H1 (cell line): ENCODE measurements at regions not wholly inside any gene's neighbourhood (a gene's known extent, or its start where the extent isn't known, plus 50 kb on each side); places are given as distances from the start of the nearest gene placed in this dataset.

Experiments
- CTCF ChIA-PET: fragments of 300-600 bp; sonication (Branson Sonifier 250); formaldehyde crosslinking; loops from one replicate; lab custom pipeline; 2021; ENCODE audit not compliant: partially characterized antibody; lab: Charles Lee
- POLR2A ChIA-PET: fragments of 300-600 bp; sonication (Branson Sonifier 250); formaldehyde crosslinking; loops from one replicate; lab custom pipeline; 2021; ENCODE audit warnings: inconsistent platforms; ENCODE audit not compliant: partially characterized antibody; lab: Charles Lee
- DNase-seq, 2 experiments: peaks; one replicate each; pipeline versions ENCODE4 v3.0.0 to v3.0.0-alpha.2; 2010 to 2022; ENCODE audit warnings: low spot score in 2 of 2, low read depth in 1 of 2, mixed read lengths in 1 of 2
- FAIRE-seq: peaks from 2 replicates; lab custom pipeline; 2011; peaks lifted over from hg19 to GRCh38; lab: Jason Lieb, UNC
- H2AFZ ChIP-seq: 2 replicates; pipeline ENCODE4 v1.8.1; 2012; ENCODE audit warnings: low read length, inconsistent platforms
- H2AK5ac ChIP-seq: 2 replicates; pipeline ENCODE4 v1.6.1; 2013; ENCODE audit warnings: low read depth, low read length
- H2BK120ac ChIP-seq: replicated peaks from 2 replicates; pipeline ENCODE3; 2013; ENCODE audit warnings: low read depth, low read length, inconsistent platforms
- H2BK12ac ChIP-seq: 2 replicates; pipeline ENCODE4 v1.6.1; 2013; ENCODE audit warnings: low read depth, low read length
- H2BK15ac ChIP-seq: 2 replicates; pipeline ENCODE4 v1.6.1; 2013; ENCODE audit warnings: low read length
- H2BK20ac ChIP-seq: 2 replicates; pipeline ENCODE4 v1.6.1; 2013; ENCODE audit warnings: low read length
- H2BK5ac ChIP-seq: 2 replicates; pipeline ENCODE4 v1.6.1; 2013; ENCODE audit warnings: low read depth, low read length
- H3K14ac ChIP-seq: 2 replicates; pipeline ENCODE4 v1.6.1; 2013; ENCODE audit warnings: inconsistent platforms; ENCODE audit not compliant: insufficient read length
- H3K18ac ChIP-seq: 2 replicates; pipeline ENCODE4 v1.6.1; 2013; ENCODE audit warnings: low read length; ENCODE audit errors: extremely low read depth
- H3K23ac ChIP-seq: 2 replicates; pipeline ENCODE4 v1.6.1; 2013; ENCODE audit warnings: inconsistent platforms; ENCODE audit not compliant: insufficient read length
- H3K23me2 ChIP-seq: 2 replicates; pipeline ENCODE4 v1.6.1; 2013; ENCODE audit warnings: low read depth, low read length
- H3K27ac ChIP-seq: 2 replicates; pipeline ENCODE4 v1.6.1; 2011; ENCODE audit warnings: low read depth, low read length, inconsistent platforms
- H3K27me3 ChIP-seq, 4 experiments: replicated peaks in 1 of 4; 1 replicate in 1 of 4; 2 replicates in 3 of 4; pipeline versions ENCODE4 v1.6.1 to v1.8.1; 2011 to 2013; ENCODE audit warnings: low read length in 3 of 4, mild to moderate bottlenecking in 3 of 4, inconsistent platforms in 2 of 4, mixed read lengths in 2 of 4, moderate library complexity in 1 of 4; ENCODE audit not compliant: control insufficient read depth in 3 of 4, insufficient read depth in 3 of 4; ENCODE audit errors: extremely low read depth in 1 of 4
- H3K36me3 ChIP-seq, 4 experiments: 2 replicates each; pipeline versions ENCODE4 v1.6.1 to v1.8.1; 2011 to 2013; ENCODE audit warnings: mild to moderate bottlenecking in 4 of 4, low read length in 3 of 4, moderate library complexity in 2 of 4, control low read depth in 1 of 4, inconsistent platforms in 1 of 4; ENCODE audit not compliant: insufficient read depth in 4 of 4, control insufficient read depth in 2 of 4
- H3K4ac ChIP-seq: replicated peaks from 2 replicates; pipeline ENCODE3; 2013; ENCODE audit warnings: low read length, low read depth, mixed read lengths, inconsistent platforms; ENCODE audit not compliant: insufficient read length
- H3K4me1 ChIP-seq, 4 experiments: replicated peaks in 1 of 4; 1 replicate in 1 of 4; 2 replicates in 3 of 4; pipeline versions ENCODE4 v1.6.1 to v1.8.1; 2011 to 2013; ENCODE audit warnings: low read length in 3 of 4, inconsistent platforms in 2 of 4, mixed read lengths in 1 of 4; ENCODE audit not compliant: insufficient read depth in 4 of 4, control insufficient read depth in 3 of 4
- H3K4me2 ChIP-seq, 2 experiments: 2 replicates each; pipeline versions ENCODE4 v1.6.1 to v1.8.1; 2011 to 2013; ENCODE audit warnings: low read depth in 2 of 2, low read length in 2 of 2, control low read depth in 1 of 2, inconsistent platforms in 1 of 2, mild to moderate bottlenecking in 1 of 2; ENCODE audit not compliant: insufficient read depth in 1 of 2
- H3K4me3 ChIP-seq, 4 experiments: fragments of 200-600, 300-600 bp in 1 of 4; sonication (generic), shearing (Covaris generic), sonication (Bioruptor Twin) in 1 of 4; 2 replicates each; pipeline versions ENCODE4 v1.5.1 to v1.8.1; 2011 to 2016; ENCODE audit warnings: low read length in 4 of 4, low read depth in 3 of 4, control low read depth in 2 of 4, inconsistent platforms in 2 of 4, mild to moderate bottlenecking in 2 of 4, mixed read lengths in 1 of 4, moderate library complexity in 1 of 4; ENCODE audit not compliant: insufficient read depth in 2 of 4; ENCODE audit errors: extremely low read depth in 1 of 4
- H3K56ac ChIP-seq: replicated peaks from 2 replicates; pipeline ENCODE3; 2013; ENCODE audit warnings: low read depth, mild to moderate bottlenecking, mixed read lengths, low read length, inconsistent platforms; ENCODE audit not compliant: insufficient read length
- H3K79me1 ChIP-seq: 2 replicates; pipeline ENCODE4 v1.6.1; 2013; ENCODE audit warnings: low read depth, low read length, control low read depth
- H3K79me2 ChIP-seq, 2 experiments: 2 replicates each; pipeline versions ENCODE4 v1.6.1 to v1.8.1; 2012 to 2013; ENCODE audit warnings: low read length in 2 of 2, mild to moderate bottlenecking in 2 of 2, inconsistent platforms in 1 of 2; ENCODE audit not compliant: insufficient read depth in 2 of 2, control insufficient read depth in 1 of 2
- H3K9ac ChIP-seq, 4 experiments: replicated peaks in 1 of 4; 1 replicate in 1 of 4; 2 replicates in 3 of 4; pipeline versions ENCODE4 v1.6.1 to v1.8.1; 2011 to 2013; ENCODE audit warnings: low read depth in 3 of 4, low read length in 3 of 4, control low read depth in 2 of 4, mild to moderate bottlenecking in 2 of 4, moderate library complexity in 2 of 4, inconsistent platforms in 1 of 4; ENCODE audit errors: extremely low read depth in 1 of 4
- H3K9me3 ChIP-seq, 2 experiments: 2 replicates each; pipeline versions ENCODE4 v1.6.1 to v1.8.1; 2012 to 2013; ENCODE audit warnings: mild to moderate bottlenecking in 2 of 2, moderate library complexity in 2 of 2, control low read depth in 1 of 2, inconsistent platforms in 1 of 2, low read depth in 1 of 2, low read length in 1 of 2, mixed read lengths in 1 of 2; ENCODE audit not compliant: insufficient read depth in 2 of 2
- H4K20me1 ChIP-seq, 2 experiments: replicated peaks in 1 of 2; 2 replicates each; pipeline versions ENCODE3 to v1.8.1; 2011 to 2013; ENCODE audit warnings: inconsistent platforms in 2 of 2, low read length in 2 of 2, mild to moderate bottlenecking in 1 of 2; ENCODE audit not compliant: insufficient read depth in 2 of 2, control insufficient read depth in 1 of 2
- H4K5ac ChIP-seq: 2 replicates; pipeline ENCODE4 v1.6.1; 2013; ENCODE audit warnings: low read length, low read depth, mixed read lengths, inconsistent platforms; ENCODE audit not compliant: insufficient read length
- H4K8ac ChIP-seq: 2 replicates; pipeline ENCODE4 v1.8.0; 2013; ENCODE audit warnings: mild to moderate bottlenecking, moderate library complexity, low read length, inconsistent platforms; ENCODE audit not compliant: insufficient read depth; ENCODE audit errors: extremely low read depth
- H4K91ac ChIP-seq: replicated peaks from 2 replicates; pipeline ENCODE3; 2013; ENCODE audit warnings: low read length, mixed read lengths, inconsistent platforms; ENCODE audit not compliant: insufficient read length
- BCL11A ChIP-seq, 2 experiments: IDR thresholded peaks; one replicate each; pipeline ENCODE4 v1.6.1; 2011; ENCODE audit warnings: low read depth in 2 of 2, low read length in 2 of 2, mild to moderate bottlenecking in 2 of 2
- CBX8 ChIP-seq: fragments of 300-800, 300-1000 bp; sonication (generic); IDR thresholded peaks from 2 replicates; pipeline ENCODE4 v1.7.1; 2016; ENCODE audit warnings: low read depth, low read length, borderline replicate concordance
- CTBP2 ChIP-seq: IDR thresholded peaks from 2 replicates; pipeline ENCODE4 v1.7.0; 2011; ENCODE audit warnings: borderline replicate concordance, mild to moderate bottlenecking, moderate library complexity, mixed read lengths, low read length; ENCODE audit not compliant: insufficient read depth, insufficient read length
- EGR1 ChIP-seq: IDR thresholded peaks from 2 replicates; pipeline ENCODE4 v1.6.1; 2011; ENCODE audit warnings: low read depth, low read length, borderline replicate concordance
- JUN ChIP-seq: IDR thresholded peaks from 2 replicates; pipeline ENCODE4 v1.6.1; 2011; ENCODE audit warnings: low read depth, mild to moderate bottlenecking, improper control_type of control experiment, low read length
- NANOG ChIP-seq: IDR thresholded peaks from 2 replicates; pipeline ENCODE4 v1.6.1; 2011; ENCODE audit warnings: low read length, low read depth, mild to moderate bottlenecking, inconsistent platforms; ENCODE audit not compliant: insufficient read depth, poor library complexity, severe bottlenecking
- NRF1 ChIP-seq: IDR thresholded peaks from 2 replicates; pipeline ENCODE4 v1.6.1; 2011; ENCODE audit warnings: mild to moderate bottlenecking, low read depth, low read length, improper control_type of control experiment
- POLR2A ChIP-seq, 2 experiments: IDR thresholded peaks; 1 replicate in 1 of 2; 2 replicates in 1 of 2; pipeline ENCODE4 v1.6.1; 2011; ENCODE audit warnings: low read depth in 2 of 2, low read length in 2 of 2, mild to moderate bottlenecking in 2 of 2; ENCODE audit errors: control extremely low read depth in 1 of 2
- POU5F1 ChIP-seq: IDR thresholded peaks from 2 replicates; pipeline ENCODE4 v1.6.1; 2011; ENCODE audit warnings: low read depth, mild to moderate bottlenecking, low read length, moderate library complexity
- SP2 ChIP-seq: IDR thresholded peaks from 2 replicates; pipeline ENCODE4 v1.6.1; 2012; ENCODE audit warnings: mild to moderate bottlenecking, low read length, inconsistent platforms
- SRF ChIP-seq: IDR thresholded peaks from 2 replicates; pipeline ENCODE4 v1.6.1; 2011; ENCODE audit warnings: mild to moderate bottlenecking, low read depth, low read length, moderate library complexity
- TAF7 ChIP-seq: optimal IDR thresholded peaks from 2 replicates; pipeline ENCODE3; 2011; ENCODE audit warnings: low read depth, mild to moderate bottlenecking, inconsistent platforms, low read length, moderate library complexity, borderline replicate concordance
- YY1 ChIP-seq: IDR thresholded peaks from 2 replicates; pipeline ENCODE4 v1.6.1; 2011; ENCODE audit warnings: low read depth, mild to moderate bottlenecking, low read length
- WGBS, 2 experiments: shearing (Covaris generic) in 1 of 2; methylation state at CpG; one replicate each; pipeline versions ENCODE4 v1.1.6 to v1.1.7; 2013 to 2015; ENCODE audit warnings: low lambda C conversion rate in 2 of 2, mixed read lengths in 2 of 2, inconsistent platforms in 1 of 2, low coverage in 1 of 2, missing lambda C conversion rate in 1 of 2; ENCODE audit not compliant: insufficient replicate concordance in 2 of 2, insufficient coverage in 1 of 2, insufficient read length in 1 of 2; ENCODE audit errors: extremely low coverage in 1 of 2, missing lambda C conversion rate in 1 of 2; 5-methylcytosine and 5-hydroxymethylcytosine counted together
- TF ChIP-seq, protein P1 (sequence below): IDR thresholded peaks from 2 replicates; pipeline ENCODE4 v1.6.1; 2012; ENCODE audit warnings: inconsistent platforms
- TF ChIP-seq, protein P2 (sequence below): IDR thresholded peaks from 2 replicates; pipeline ENCODE4 v1.6.1; 2012; ENCODE audit warnings: inconsistent platforms

DNA sequence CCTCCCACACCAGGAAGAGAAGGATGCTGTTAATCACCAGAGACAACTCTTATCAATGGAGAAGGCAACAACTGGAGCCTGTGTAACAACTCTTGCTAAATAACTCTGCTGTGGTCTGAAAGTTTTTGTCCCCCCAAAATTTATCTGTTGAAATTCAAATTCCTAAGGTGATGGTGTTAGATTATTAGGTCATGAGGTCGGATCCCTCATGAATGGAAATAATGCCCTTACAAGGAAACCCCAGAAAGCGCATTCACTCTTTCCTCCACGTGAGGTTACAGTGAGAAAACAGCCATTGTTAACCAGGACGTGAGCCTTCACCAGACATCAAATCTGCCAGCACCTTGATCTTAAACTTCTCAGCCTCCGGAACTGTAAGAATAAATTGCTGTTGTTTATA is 141.9 kb upstream of the CXADR start:
- H2BK12ac ChIP-seq, result no peak overlapping the region
- ChIA-PET POLR2A (no interaction called here), CTCF (interaction anchor here (0.8 to 1.1 kb wide), 3 partner anchors 16 to 721 kb away, joined by 3 to 5 read pairs (median 4); no protein-coding TSS in a partner anchor)
- H3K4me3 ChIP-seq, result no peak overlapping the region
- H3K23ac ChIP-seq, result no peak overlapping the region
- no peak overlapping the region for H3K27ac ChIP-seq
- H3K27me3 ChIP-seq, result no peaks in the 10 kb centered on the region
- H3K23me2 ChIP-seq, result no peaks in the 10 kb centered on the region
- H2BK15ac ChIP-seq, result no peak overlapping the region
- H2AFZ ChIP-seq, result peak overlapping the region; percentile 68; the same call in 1 of the 2 replicates
- H2BK5ac ChIP-seq, result no peak overlapping the region
- H2BK120ac ChIP-seq, result no peak overlapping the region
- 42% methylated on average over 5 of the region's 5 CpGs; no CpG with 5 or more reads in 1 of the 2 experiments for WGBS, 2 experiments
- no peak overlapping the region for H2BK20ac ChIP-seq
- H3K56ac ChIP-seq, result no peak overlapping the region
- no peak overlapping the region for H4K8ac ChIP-seq
- no peaks in the 10 kb centered on the region for H3K9me3 ChIP-seq
- H4K20me1 ChIP-seq, result no peaks in the 10 kb centered on the region
- no peaks in the 10 kb centered on the region for H3K79me2 ChIP-seq
- H4K91ac ChIP-seq, result no peak overlapping the region
- no peak overlapping the region for H4K5ac ChIP-seq
- H3K18ac ChIP-seq, result no peak overlapping the region
- H2AK5ac ChIP-seq, result no peak overlapping the region
- peak; percentile 65 for FAIRE-seq
- no peak overlapping the region for H3K4ac ChIP-seq
- no peak overlapping the region for H3K14ac ChIP-seq
- no peak for DNase-seq
- no peaks in the 10 kb centered on the region for H3K79me1 ChIP-seq
- peaks cover 0 to 4% (median 1%) of the 10 kb centered on the region in 4 experiments; a peak in 2 of 7 replicates for H3K4me1 ChIP-seq
- no peak overlapping the region for H3K4me2 ChIP-seq
- H3K9ac ChIP-seq, result no peak overlapping the region
- H3K36me3 ChIP-seq, result no peaks in the 10 kb centered on the region
- TF ChIP-seq, protein P1, sequence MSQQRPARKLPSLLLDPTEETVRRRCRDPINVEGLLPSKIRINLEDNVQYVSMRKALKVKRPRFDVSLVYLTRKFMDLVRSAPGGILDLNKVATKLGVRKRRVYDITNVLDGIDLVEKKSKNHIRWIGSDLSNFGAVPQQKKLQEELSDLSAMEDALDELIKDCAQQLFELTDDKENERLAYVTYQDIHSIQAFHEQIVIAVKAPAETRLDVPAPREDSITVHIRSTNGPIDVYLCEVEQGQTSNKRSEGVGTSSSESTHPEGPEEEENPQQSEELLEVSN, result no peak
- TF ChIP-seq POU5F1 (no peak), YY1 (no peak), POLR2A (IDR thresholded peaks at IDR 0.05; ENCODE audit: control extremely low read depth in 1 of 2, low read depth in 2 of 2, low read length in 2 of 2) (no peak), BCL11A (IDR thresholded peaks at IDR 0.05; ENCODE audit: low read depth in 2 of 2, low read length in 2 of 2) (no peak), SP2 (no peak), EGR1 (no peak), NRF1 (no peak), TAF7 (no peak), CBX8 (no peak), NANOG (no peak), JUN (no peak), SRF (peak; percentile 79), CTBP2 (no peak)
- TF ChIP-seq, protein P2, sequence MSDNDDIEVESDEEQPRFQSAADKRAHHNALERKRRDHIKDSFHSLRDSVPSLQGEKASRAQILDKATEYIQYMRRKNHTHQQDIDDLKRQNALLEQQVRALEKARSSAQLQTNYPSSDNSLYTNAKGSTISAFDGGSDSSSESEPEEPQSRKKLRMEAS, result peak; percentile 81
